Psoas muscle (tissue), 7 donors: ENCODE measurements at regions not wholly inside any gene's neighbourhood (a gene's known extent, or its start where the extent isn't known, plus 50 kb on each side); places are given as distances from the start of the nearest gene placed in this dataset.
A peak's percentile ranks its signal among the peaks of the same experiment; 100 is the strongest.

Source experiments
- ATAC-seq, 4 donors: fragments of 200-7000 bp; cut with Tn5 transposase; one replicate each; pipeline ENCODE4 v1.9.1; 2020; ENCODE audit warnings: moderate library complexity in 3 of 4, mild to moderate bottlenecking in 2 of 4
- DNase-seq, 2 donors: peaks; one replicate each; pipeline ENCODE4 v3.0.0-alpha.2; 2020
- H3K27ac ChIP-seq: fragments of 200-600 bp; one replicate; pipeline ENCODE4 v1.8.0; 2022
- H3K27me3 ChIP-seq, 3 donors: fragments of 200-600 bp in 1 of 3; one replicate each; pipeline versions ENCODE4 v1.6.1 to v1.8.0; 2013 to 2022; ENCODE audit warnings: low read length in 2 of 3, mild to moderate bottlenecking in 2 of 3, moderate library complexity in 1 of 3; ENCODE audit not compliant: insufficient read depth in 3 of 3
- H3K36me3 ChIP-seq, 2 donors: fragments of 200-600 bp in 1 of 2; one replicate each; pipeline versions ENCODE4 v1.6.1 to v1.8.0; 2013 to 2022; ENCODE audit warnings: low read depth in 1 of 2, mild to moderate bottlenecking in 1 of 2, moderate library complexity in 1 of 2; ENCODE audit not compliant: insufficient read depth in 1 of 2
- H3K4me1 ChIP-seq: fragments of 200-600 bp; one replicate; pipeline ENCODE4 v1.8.0; 2022
- H3K4me3 ChIP-seq: fragments of 200-600 bp; one replicate; pipeline ENCODE4 v1.8.0; 2022; ENCODE audit warnings: mild to moderate bottlenecking
- H3K9me3 ChIP-seq: fragments of 200-600 bp; one replicate; pipeline ENCODE4 v1.8.0; 2022
- WGBS, 3 donors: extraction: QIAGEN DNeasy Blood & Tissue Kit; methylation state at CpG; one replicate each; pipeline versions ENCODE4 v1.1.6 to v1.1.7; 2013; 5-methylcytosine and 5-hydroxymethylcytosine counted together
- intact Hi-C, 2 donors: fragments of 100-400 bp; cut with DNase I; formaldehyde crosslinking; loops; one replicate each; pipeline versions ENCODE4 v1.11.0 to v1.14.2; 2022
- TF ChIP-seq, protein P1 (sequence below): fragments of 200-600 bp; IDR thresholded peaks from one replicate; pipeline ENCODE4 v1.8.0; 2022; ENCODE audit warnings: antibody characterized with exemption
- donor health status: healthy with polysubstance abuse.
- donor health status: DM: no; HTN: no; CAD: no; lungs with moderate emphysema.
- donor health status: Bipolar disorder and iron deficiency.
- donor health status: healthy.
- donor health status: DM: yes; HTN: yes; CAD: no.
- donor health status: DM: no; HTN: no; CAD: no.
- donor health status: DM: yes; HTN: yes; CAD: no.

DNA sequence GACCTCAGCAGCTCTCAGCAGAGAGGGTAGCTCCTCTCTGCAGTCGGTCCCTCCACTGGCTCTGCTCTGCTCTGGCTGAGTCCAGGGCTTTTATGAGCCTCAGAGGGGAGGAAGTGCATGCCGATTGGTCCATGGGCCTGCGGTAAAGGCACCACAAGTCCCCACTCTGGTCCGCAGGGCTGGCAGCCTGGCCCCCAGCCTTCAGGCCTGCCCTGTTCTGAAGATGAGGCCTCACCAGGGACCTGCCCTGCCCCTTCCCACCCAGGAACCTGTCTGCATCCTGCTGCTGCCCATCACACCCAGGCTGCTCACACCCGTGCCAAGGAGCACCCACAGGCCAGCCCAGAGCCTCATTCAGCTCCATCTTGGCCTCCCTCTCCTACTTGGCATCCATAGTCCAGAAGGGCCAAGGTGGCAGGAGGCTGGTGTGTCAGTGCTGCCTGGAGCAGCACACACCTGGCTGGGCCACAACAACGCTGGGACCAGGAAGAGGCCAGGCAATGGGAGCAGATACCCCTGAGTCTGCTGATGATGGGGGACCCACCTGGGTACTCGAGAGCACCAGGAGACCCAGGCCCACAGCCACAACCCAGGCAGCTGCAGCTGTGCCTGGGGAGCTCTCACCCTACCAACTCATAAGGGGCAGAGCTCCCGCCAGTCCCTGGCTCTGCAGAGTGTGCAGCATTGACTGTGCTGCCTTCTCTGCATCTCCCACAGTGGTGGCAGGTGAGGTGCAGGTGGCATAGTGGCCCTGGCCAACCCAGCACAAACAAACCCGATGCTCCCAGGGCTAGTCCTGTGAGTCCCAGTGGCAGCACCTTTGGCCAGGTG is 191.9 kb upstream of the NUDT6 start:
- intact Hi-C loops = no loop called here
- Histone ChIP-seq H3K9me3 (no peaks in the 10 kb centered on the region), H3K36me3 (no peaks in the 10 kb centered on the region), H3K27ac (no peak overlapping the region), H3K4me1 (peaks cover 4% of the 10 kb centered on the region), H3K27me3 (no peaks in the 10 kb centered on the region), H3K4me3 (no peak overlapping the region)
- 94 to 97% (median 96%) methylated on average over 9 of the region's 9 CpGs for WGBS, 3 donors
- TF ChIP-seq, protein P1, sequence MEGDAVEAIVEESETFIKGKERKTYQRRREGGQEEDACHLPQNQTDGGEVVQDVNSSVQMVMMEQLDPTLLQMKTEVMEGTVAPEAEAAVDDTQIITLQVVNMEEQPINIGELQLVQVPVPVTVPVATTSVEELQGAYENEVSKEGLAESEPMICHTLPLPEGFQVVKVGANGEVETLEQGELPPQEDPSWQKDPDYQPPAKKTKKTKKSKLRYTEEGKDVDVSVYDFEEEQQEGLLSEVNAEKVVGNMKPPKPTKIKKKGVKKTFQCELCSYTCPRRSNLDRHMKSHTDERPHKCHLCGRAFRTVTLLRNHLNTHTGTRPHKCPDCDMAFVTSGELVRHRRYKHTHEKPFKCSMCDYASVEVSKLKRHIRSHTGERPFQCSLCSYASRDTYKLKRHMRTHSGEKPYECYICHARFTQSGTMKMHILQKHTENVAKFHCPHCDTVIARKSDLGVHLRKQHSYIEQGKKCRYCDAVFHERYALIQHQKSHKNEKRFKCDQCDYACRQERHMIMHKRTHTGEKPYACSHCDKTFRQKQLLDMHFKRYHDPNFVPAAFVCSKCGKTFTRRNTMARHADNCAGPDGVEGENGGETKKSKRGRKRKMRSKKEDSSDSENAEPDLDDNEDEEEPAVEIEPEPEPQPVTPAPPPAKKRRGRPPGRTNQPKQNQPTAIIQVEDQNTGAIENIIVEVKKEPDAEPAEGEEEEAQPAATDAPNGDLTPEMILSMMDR = no peak
- DNase-seq = peak in 1 of 2 donors; percentile 12
- ATAC-seq = peak in 1 of 4 donors; percentile 33

DNA sequence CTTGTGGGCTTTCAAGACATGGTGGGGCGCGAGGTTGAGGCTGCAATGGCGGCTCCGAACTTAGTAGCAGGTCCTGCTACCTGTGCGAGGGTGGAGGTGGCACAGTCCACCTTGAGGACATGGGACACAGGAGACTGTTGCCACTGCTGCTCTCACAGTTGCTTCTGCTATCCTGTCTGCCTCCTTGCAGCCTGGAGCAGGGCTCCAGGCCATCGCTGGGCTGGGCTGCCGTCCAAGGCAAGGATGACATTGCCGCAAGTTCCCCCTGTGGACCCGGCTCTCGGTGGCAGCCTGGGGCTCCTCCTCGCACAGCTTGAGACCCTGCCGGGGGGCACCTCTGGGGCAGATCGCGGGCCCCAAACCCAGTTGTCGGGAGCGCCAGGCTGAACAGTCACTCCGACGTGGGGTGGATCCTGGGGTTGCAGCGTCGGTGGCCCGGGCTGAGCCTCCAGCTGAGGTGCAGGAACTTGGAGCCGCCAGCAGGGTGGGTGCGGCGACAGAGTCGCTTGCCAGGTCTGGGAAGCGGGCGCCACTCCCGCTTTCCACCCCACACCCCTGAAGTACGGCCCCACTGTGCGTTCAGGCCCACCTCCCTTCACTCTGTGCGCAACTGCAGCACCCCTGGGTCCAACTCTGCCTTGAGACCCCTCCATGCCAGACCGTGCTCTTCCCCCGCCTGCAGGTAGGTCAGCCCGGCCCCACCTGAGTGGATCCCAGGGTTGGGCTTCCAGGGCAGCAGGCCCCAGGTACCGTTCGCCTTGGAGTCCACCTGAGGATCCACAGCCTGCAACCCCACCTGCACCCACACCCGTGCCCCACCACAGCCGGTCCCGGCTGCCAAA is 192.7 kb upstream of the NUDT6 start:
- Histone ChIP-seq H3K36me3 (no peaks in the 10 kb centered on the region), H3K27ac (no peak overlapping the region), H3K4me3 (no peak overlapping the region), H3K27me3 (no peaks in the 10 kb centered on the region), H3K4me1 (peaks cover 3% of the 10 kb centered on the region), H3K9me3 (no peaks in the 10 kb centered on the region)
- TF ChIP-seq, protein P1 = no peak
- intact Hi-C loops = no loop called here
- no peak for ATAC-seq
- 96 to 100% (median 97%) methylated on average over 35 to 39 of the region's 39 CpGs for WGBS, 3 donors
- peak in 1 of 2 donors; percentile 47 for DNase-seq

DNA sequence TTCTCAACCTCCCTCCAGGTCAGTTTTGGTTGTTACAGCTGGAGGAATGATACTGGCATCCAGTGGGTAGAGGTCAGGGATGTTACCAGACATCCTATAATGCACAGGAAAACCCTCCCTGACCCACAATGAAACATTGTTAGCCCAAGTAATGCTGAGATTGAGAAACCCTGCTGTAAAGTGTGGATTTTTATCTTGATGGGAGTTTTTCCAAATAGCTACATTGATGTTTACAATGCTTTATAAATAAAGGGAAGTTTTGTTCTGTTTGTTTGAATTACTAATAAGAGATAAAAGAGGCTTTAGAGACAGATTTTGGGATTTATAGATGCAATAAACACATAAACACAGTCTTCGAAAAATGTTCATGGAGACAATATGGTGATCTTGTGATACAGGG is 194.0 kb upstream of the NUDT6 start:
- Histone ChIP-seq H3K27ac (no peak overlapping the region), H3K27me3 (no peaks in the 10 kb centered on the region), H3K36me3 (peaks cover 0 to 2% of the 10 kb centered on the region in 2 donors), H3K9me3 (no peaks in the 10 kb centered on the region), H3K4me3 (no peak overlapping the region), H3K4me1 (no peaks in the 10 kb centered on the region)
- ATAC-seq (no peak), DNase-seq (no peak)
- WGBS, 3 donors = 93 to 100% (median 99%) methylated on average over 1 of the region's 1 CpG
- intact Hi-C loops = no loop called here
- TF ChIP-seq, protein P1 = no peak

DNA sequence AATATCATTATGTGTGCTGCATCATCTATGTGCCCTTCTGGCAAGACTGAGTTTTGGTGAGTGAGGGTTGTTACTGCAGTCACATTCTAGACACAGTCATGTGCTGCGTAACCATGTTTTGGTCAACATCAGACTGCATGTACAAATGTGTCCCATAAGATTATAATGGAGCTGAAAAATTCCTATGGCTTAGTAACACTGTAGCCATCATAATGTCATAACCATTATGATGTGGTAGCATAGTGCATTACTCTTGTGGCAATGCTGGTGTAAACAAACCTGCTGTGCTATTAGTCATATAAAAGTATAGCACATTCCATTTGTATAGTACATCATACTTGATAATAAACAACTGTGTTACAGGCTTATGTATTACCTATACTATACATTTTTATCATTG is 198.1 kb upstream of the NUDT6 start:
- Histone ChIP-seq H3K9me3 (no peaks in the 10 kb centered on the region), H3K27ac (no peak overlapping the region), H3K4me1 (no peaks in the 10 kb centered on the region), H3K27me3 (no peaks in the 10 kb centered on the region), H3K4me3 (no peak overlapping the region), H3K36me3 (peaks cover 0 to 3% of the 10 kb centered on the region in 2 donors)
- intact Hi-C loops = loop anchor here in 1 of 2 donors (10.0 kb wide), 1 partner anchor 534 kb away; no protein-coding TSS in a partner anchor
- 97 to 100% (median 97%) methylated on average over 1 of the region's 1 CpG for WGBS, 3 donors
- ATAC-seq (no peak), DNase-seq (no peak)
- TF ChIP-seq, protein P1 = no peak
